ENCODE measurements at regions not wholly inside any gene's neighbourhood (a gene's known extent, or its start where the extent isn't known, plus 50 kb on each side); places are given as distances from the start of the nearest gene placed in this dataset.

- Mint-ChIP-seq H3K27me3 (ENCODE audit: insufficient read depth) (peaks cover 12% of the 10 kb centered on the region), H3K4me3 (no peak overlapping the region), H3K36me3 (ENCODE audit: low read depth) (no peaks in the 10 kb centered on the region), H3K9me3 (no peaks in the 10 kb centered on the region; the same call in 1 of the 2 replicates), H3K4me1 (ENCODE audit: low read depth) (no peaks in the 10 kb centered on the region), H3K27ac (no peak overlapping the region)
- DNase-seq: no peak
- no peak for TF ChIP-seq CTCF (IDR thresholded peaks at IDR 0.05)
These were observed 65.3 kb upstream of the PTGDR start for GRCh38 chr14:52202151-52202550.

GRCh38 chr14:52190337-52190931 is 77.1 kb upstream of the PTGDR start:
- Mint-ChIP-seq H3K9me3 (no peaks in the 10 kb centered on the region), H3K4me1 (ENCODE audit: low read depth) (no peaks in the 10 kb centered on the region), H3K27ac (no peak overlapping the region), H3K36me3 (ENCODE audit: low read depth) (no peaks in the 10 kb centered on the region), H3K27me3 (ENCODE audit: insufficient read depth) (peaks cover 17% of the 10 kb centered on the region), H3K4me3 (no peak overlapping the region)
- no peak for DNase-seq
- TF ChIP-seq CTCF (IDR thresholded peaks at IDR 0.05): no peak

GRCh38 chr14:52189325-52189724 is 78.2 kb upstream of the PTGDR start:
- Mint-ChIP-seq H3K4me3 (no peak overlapping the region), H3K27me3 (ENCODE audit: insufficient read depth) (peaks cover 14% of the 10 kb centered on the region), H3K9me3 (no peaks in the 10 kb centered on the region), H3K4me1 (ENCODE audit: low read depth) (no peaks in the 10 kb centered on the region), H3K36me3 (ENCODE audit: low read depth) (no peaks in the 10 kb centered on the region), H3K27ac (no peak overlapping the region)
- no peak for TF ChIP-seq CTCF (IDR thresholded peaks at IDR 0.05)
- no peak for DNase-seq

GRCh38 chr14:52188381-52188780 is 79.1 kb upstream of the PTGDR start:
- DNase-seq: no peak
- TF ChIP-seq CTCF (IDR thresholded peaks at IDR 0.05): no peak
- Mint-ChIP-seq H3K4me3 (no peak overlapping the region), H3K27me3 (ENCODE audit: insufficient read depth) (peaks cover 12% of the 10 kb centered on the region), H3K9me3 (no peaks in the 10 kb centered on the region), H3K27ac (no peak overlapping the region), H3K4me1 (ENCODE audit: low read depth) (no peaks in the 10 kb centered on the region), H3K36me3 (ENCODE audit: low read depth) (no peaks in the 10 kb centered on the region)

- TF ChIP-seq CTCF (IDR thresholded peaks at IDR 0.05): no peak
- no peak overlapping the region for H3K4me3 Mint-ChIP-seq
- H3K9me3 Mint-ChIP-seq: no peaks in the 10 kb centered on the region; the same call in 1 of the 2 replicates
These were observed 82.3 kb upstream of the PTGDR start for GRCh38 chr14:52185178-52185577.

GRCh38 chr14:52182853-52183252 is 84.6 kb upstream of the PTGDR start:
- no peaks in the 10 kb centered on the region for H3K4me1 Mint-ChIP-seq (ENCODE audit: low read depth)
- TF ChIP-seq CTCF (IDR thresholded peaks at IDR 0.05): no peak
- DNase-seq: no peak
- no peaks in the 10 kb centered on the region; the same call in 1 of the 2 replicates for H3K9me3 Mint-ChIP-seq
- no peaks in the 10 kb centered on the region for H3K36me3 Mint-ChIP-seq (ENCODE audit: low read depth)
- H3K27ac Mint-ChIP-seq: no peak overlapping the region
- H3K4me3 Mint-ChIP-seq: no peak overlapping the region
- H3K27me3 Mint-ChIP-seq (ENCODE audit: insufficient read depth): peaks cover 6% of the 10 kb centered on the region

More at GRCh38 chr14:52185178-52185577, 82.3 kb upstream of the PTGDR start:
- peaks cover 8% of the 10 kb centered on the region for H3K27me3 Mint-ChIP-seq (ENCODE audit: insufficient read depth)
- H3K4me1 Mint-ChIP-seq (ENCODE audit: low read depth): no peaks in the 10 kb centered on the region
- DNase-seq: no peak
- no peak overlapping the region for H3K27ac Mint-ChIP-seq
- no peaks in the 10 kb centered on the region for H3K36me3 Mint-ChIP-seq (ENCODE audit: low read depth)
